ENCODE measurements at regions not wholly inside any gene's neighbourhood (a gene's known extent, or its start where the extent isn't known, plus 50 kb on each side); places are given as distances from the start of the nearest gene placed in this dataset.

GRCh38 chr12:24600551-24600950, 348.4 kb downstream of the BCAT1 start:
- DNase-seq, result no peak

DNA sequence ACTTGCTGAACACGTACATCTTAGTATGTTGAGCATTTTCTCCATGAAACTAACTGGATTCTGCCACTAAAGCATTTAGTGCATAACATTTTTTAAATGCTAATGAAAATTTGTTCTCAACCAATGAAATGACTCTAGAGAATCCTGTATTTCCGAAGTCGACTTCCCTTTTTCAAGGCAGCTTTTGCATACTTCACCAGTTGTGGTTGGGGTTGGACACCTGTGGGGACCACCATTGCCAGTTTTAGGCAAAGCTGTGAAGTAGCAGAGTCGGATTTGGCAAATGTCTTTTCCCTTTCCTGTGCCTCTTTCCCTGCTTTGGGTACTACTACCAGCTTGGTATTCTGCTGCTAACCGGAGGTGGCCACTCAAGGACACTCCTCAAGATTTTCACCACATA, 349.2 kb downstream of the BCAT1 start:
- no peak for DNase-seq

DNA sequence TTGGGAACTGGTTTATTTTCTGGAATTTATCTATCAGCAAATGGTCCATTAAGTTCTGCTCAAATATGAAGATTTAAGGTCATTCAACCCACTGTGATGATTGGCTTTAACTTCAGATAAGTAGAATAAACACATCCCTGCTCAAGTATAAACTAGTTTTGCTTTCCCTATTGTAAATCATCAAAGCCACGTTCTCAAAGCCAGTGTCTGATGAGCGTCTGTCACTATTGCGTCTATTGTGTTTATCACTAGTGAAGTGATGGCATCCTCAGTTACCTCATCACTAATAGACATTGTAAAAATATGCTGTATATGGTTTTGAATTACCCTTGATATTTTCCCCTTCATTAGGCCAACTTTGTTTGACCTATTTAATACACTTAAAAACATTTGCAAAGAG, 351.3 kb downstream of the BCAT1 start:
- DNase-seq, result no peak

DNA sequence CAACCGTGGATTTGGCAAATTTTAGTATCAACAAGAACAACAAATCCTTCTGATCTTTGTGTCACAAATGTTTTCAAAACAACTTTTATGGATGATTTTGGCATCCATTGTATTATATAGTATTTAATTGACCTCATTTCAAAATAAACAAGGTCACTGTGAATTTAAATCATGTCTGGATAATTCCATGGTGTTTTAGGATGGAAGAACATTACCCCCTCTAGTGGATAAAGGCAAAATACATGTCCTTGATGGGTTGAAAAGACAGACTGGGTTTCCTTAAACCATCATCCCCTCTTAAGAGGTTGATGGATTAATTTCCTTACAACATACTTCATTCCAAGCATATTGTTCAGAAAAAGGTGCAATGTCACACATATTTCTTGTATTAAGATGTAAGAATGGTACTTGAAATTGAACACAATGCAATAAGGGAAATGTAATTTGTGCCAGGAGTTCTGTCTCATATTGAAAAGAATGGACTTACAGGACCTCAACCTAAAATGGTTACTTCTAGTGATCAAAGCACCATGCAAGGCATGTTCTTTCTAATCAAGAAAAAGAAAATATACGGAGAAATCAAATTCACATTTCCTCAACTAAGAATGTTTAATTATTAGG, 352.0 kb downstream of the BCAT1 start:
- no peak for DNase-seq

DNA sequence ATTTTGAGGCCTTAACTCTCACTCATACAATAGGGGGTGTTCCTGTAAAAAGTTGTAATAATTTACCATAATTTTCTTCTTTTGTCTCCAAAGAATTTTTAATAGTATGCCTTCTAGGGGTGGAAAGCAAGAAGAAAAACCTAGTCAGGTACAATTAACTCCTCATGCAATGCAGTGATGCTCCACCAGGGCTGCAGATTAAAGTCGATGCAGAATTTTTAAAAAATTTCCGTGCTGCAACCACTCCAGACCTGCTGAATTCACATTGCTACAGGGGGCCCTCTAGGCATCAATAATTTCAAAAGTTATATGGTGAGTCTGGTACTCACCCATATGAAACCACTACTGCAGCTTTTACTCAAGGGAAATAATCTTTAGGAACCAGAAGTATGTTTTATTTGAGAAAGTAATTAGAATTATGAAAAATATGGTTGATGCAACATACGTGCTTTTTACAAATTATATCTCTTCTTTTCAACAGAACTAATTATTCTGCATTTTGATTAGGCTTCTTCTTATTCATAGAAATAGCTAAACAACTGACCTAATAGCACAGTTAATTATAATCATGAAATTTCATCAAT, 353.2 kb downstream of the BCAT1 start:
- DNase-seq, result no peak

DNA sequence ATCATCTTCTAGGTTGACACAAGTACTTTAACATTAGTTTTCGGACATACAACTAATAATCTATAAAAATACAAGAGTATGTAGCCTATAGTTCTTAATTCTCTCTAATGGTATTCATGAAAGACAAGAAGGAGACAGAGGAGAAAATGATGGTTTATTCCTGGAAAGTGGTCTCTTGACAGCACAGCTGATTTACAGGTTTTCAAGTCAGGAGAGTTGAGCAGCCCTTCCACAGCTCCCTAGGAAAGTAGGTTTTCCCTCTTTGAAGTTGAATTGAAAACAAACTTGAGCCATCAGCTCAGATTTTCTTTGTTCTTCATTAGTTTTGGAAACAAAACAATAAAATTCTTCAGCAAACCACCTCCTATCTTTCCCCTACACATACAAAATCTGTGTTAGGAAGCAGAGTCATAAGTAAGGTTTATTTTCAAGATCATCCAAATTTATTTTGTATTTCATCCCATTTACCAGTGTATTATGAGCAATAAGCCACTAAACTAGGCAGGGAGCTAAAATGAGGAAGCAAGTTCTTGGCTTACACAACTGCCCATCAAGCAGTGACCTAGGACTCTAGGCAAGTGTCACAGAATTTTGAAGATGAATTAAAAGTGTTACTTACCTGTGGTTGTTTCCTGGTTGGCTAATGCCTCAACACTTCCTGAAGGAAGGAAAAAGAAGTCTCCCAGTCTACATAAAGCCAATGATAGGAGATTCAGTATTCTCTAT, 357.0 kb downstream of the BCAT1 start:
- no peak for DNase-seq

- DNase-seq, result no peak
Observed at GRCh38 chr12:24591079-24591626, 357.7 kb downstream of the BCAT1 start.

DNA sequence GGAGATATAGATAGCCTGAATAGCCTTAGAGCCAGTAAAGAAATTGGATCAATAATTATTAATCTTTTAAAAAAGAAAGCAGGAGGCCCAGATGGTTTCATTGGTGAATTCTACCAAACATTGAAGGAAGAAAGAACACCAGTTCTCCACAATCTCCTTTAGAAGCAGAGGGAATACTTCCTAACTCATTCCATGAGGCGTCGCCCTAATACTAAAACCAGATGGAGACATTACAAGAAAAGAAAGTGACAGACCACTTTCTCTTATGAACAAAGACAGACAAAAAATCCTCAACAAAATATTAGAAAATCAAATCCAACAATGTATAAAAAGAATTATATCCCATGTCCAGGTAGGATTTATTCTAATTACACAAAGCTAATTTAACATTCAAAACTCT, 362.6 kb downstream of the BCAT1 start:
- no peak for DNase-seq

DNA sequence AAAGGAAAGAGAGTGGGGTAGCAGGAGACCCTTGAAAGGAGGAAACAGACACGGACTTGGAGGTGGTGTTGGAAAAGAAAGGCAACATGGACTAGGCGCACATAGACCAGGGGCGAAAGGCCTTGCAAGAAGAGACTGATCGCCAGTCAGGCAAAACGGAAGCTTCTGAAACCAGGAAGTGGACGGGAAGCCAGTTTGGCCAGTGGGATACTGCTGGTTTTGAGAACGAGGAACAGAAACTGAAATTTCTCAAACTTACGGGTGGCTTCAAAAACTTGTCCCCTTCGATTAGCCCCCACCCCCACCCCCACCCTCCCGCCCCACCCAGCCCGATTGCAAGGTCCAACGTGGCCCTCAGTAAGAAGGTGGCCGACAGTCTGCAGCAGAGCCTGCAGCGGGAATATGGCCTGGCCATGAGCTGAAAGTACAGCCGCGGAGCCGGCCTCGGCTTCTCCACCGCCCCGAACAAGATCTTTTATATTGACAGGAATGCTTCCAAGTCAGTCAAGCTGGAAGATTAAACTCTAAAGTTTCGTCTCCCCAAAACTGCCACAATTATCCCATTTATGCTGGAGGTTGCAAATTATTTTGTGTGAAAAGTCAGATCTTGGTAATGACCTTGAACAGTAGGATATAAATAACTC, 364.7 kb downstream of the BCAT1 start:
- no peak for DNase-seq

- DNase-seq, result no peak
Observed at GRCh38 chr12:24582954-24583601, 365.8 kb downstream of the BCAT1 start.

DNA sequence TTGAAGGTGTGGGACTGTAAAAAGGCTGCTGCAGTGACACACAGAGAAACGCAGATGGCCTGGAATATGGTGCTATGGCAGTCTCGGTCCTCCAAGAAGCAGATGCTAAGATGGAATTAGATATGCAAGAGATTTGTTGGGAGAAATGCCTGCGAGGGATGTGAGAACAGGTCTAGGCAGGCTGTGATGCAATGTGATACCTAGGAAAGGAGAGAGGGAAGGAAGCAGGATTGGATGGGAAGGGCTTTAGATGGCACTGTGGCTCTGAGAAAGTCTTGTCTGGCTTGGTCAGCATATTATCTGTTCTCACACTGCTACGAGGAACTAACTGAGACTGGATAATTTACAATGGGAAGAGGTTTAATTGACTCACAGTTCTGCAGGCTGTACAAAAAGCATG, 374.4 kb downstream of the BCAT1 start:
- DNase-seq, result no peak

GRCh38 chr12:24573621-24574020, 375.3 kb downstream of the BCAT1 start:
- no peak for DNase-seq

GRCh38 chr12:24565300-24565699, 383.6 kb downstream of the BCAT1 start:
- no peak for DNase-seq

GRCh38 chr12:24562771-24563431, 386.0 kb downstream of the BCAT1 start:
- no peak for DNase-seq

GRCh38 chr12:24561882-24562770, 386.8 kb downstream of the BCAT1 start:
- DNase-seq, result peak; percentile 9

GRCh38 chr12:24561411-24561871, 387.5 kb downstream of the BCAT1 start:
- no peak for DNase-seq

DNA sequence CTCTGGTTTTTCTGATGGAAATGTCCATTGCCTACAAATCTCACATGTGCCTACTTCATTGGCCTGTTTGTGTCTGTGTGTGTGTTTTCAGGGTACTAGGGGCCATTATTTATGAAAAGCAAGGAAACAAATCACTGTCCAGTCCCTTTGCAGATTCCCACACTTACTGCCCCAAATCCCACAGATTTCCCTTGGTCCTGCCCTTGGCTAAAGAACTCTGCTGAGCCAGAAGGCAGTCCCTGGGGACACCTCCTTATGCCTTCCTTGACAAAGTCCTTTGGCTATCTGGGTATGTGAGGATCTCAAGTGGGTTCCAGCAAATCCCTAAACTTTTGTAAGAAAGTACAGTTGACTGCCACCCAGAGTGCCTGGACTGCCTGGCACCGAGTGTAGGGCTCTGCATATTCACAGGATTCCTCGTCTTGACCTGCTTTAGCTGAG, 388.1 kb downstream of the BCAT1 start:
- DNase-seq, result no peak

- no peak for DNase-seq
Observed at GRCh38 chr12:24560192-24560775, 388.6 kb downstream of the BCAT1 start.

DNA sequence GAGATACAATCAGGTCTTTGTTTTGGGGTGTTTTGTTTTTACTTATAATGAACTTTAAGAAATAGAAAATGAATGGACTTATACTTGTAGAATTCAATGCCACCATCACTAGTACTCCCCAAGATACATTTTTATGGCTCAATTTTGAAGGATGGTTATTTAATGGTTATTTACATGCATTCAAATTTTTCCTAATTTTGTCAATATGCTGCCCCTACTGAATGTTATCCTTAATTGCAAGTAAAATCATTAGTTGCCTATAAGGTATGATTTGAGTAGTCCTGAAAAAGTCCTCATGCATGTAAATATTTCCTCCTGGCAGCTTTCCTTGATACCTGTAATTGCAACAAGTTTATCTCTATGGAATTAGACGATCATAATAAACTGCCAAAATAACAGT, 391.2 kb downstream of the BCAT1 start:
- no peak for DNase-seq

DNA sequence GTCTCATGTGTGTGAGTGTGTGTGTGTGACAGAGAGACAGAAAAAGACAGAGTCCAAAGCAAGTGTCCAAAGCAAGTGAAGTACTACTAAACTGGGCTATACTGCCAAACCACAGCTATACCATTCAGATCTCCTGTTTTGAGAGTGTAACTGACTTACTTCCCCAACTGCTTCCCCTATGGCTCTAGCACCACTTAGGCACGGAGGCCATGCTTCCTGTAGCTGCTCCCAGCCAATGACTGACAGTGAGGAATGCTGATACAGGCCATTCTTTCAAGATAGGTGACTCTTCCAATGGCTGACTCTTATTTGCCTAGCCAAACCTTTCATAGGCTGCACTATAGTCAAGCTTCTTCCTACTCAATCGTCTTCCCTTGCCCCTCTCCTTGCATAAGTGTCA, 393.2 kb downstream of the BCAT1 start:
- no peak for DNase-seq

Data from CD4-positive, alpha-beta T cell treated with Interleukin-17A for 1 hour (primary cell).